ENCODE measurements at regions not wholly inside any gene's neighbourhood (a gene's known extent, or its start where the extent isn't known, plus 50 kb on each side); places are given as distances from the start of the nearest gene placed in this dataset.

GRCh38 chr4:167767281-167767680 lies 325.1 kb upstream of the ANXA10 start:
- Histone ChIP-seq H3F3A (ENCODE audit: low read depth) (no peaks in the 10 kb centered on the region), H3K27me3 (ENCODE audit: insufficient read depth, low read length, poor library complexity, severe bottlenecking) (no peaks in the 10 kb centered on the region), H3K9me3 (ENCODE audit: insufficient read depth, low read depth, low read length) (no peaks in the 10 kb centered on the region), H4K20me1 (ENCODE audit: insufficient read depth, low read length, poor library complexity, severe bottlenecking) (no peaks in the 10 kb centered on the region), H3K79me2 (ENCODE audit: insufficient read depth, low read length) (no peaks in the 10 kb centered on the region), H3K4me3 (ENCODE audit: low read length, poor library complexity, severe bottlenecking) (no peak overlapping the region), H3K9ac (ENCODE audit: low read depth, low read length, poor library complexity, severe bottlenecking) (no peak overlapping the region), H3K4me1 (ENCODE audit: insufficient read depth, low read length, poor library complexity, severe bottlenecking) (no peaks in the 10 kb centered on the region), H3K4me2 (ENCODE audit: low read depth, low read length, poor library complexity, severe bottlenecking) (no peak overlapping the region), H3K9me2 (replicated peaks; ENCODE audit: low read depth, low read length) (no peaks in the 10 kb centered on the region), H3K36me3 (ENCODE audit: insufficient read depth, low read length) (no peaks in the 10 kb centered on the region), H2AFZ (ENCODE audit: low read length) (no peak overlapping the region)
- TF ChIP-seq EZH2phosphoT487 (IDR thresholded peaks at IDR 0.05; ENCODE audit: borderline replicate concordance) (no peak), CTCF (conservative IDR thresholded peaks at IDR 0.05; ENCODE audit: low read length) (no peak)

GRCh38 chr4:167774646-167775045 lies 317.7 kb upstream of the ANXA10 start:
- H3F3A ChIP-seq (ENCODE audit: low read depth) = no peaks in the 10 kb centered on the region
- H3K79me2 ChIP-seq (ENCODE audit: insufficient read depth, low read length) = no peaks in the 10 kb centered on the region
- no peaks in the 10 kb centered on the region for H3K9me2 ChIP-seq (replicated peaks; ENCODE audit: low read depth, low read length)
- no peak overlapping the region for H3K9ac ChIP-seq (ENCODE audit: low read depth, low read length, poor library complexity, severe bottlenecking)
- H3K9me3 ChIP-seq (ENCODE audit: insufficient read depth, low read depth, low read length) = no peaks in the 10 kb centered on the region
- H4K20me1 ChIP-seq (ENCODE audit: insufficient read depth, low read length, poor library complexity, severe bottlenecking) = no peaks in the 10 kb centered on the region
- H3K27me3 ChIP-seq (ENCODE audit: insufficient read depth, low read length, poor library complexity, severe bottlenecking) = no peaks in the 10 kb centered on the region
- H3K4me3 ChIP-seq (ENCODE audit: low read length, poor library complexity, severe bottlenecking) = no peak overlapping the region
- H2AFZ ChIP-seq (ENCODE audit: low read length) = no peak overlapping the region
- H3K4me2 ChIP-seq (ENCODE audit: low read depth, low read length, poor library complexity, severe bottlenecking) = no peak overlapping the region
- H3K36me3 ChIP-seq (ENCODE audit: insufficient read depth, low read length) = no peaks in the 10 kb centered on the region
- H3K4me1 ChIP-seq (ENCODE audit: insufficient read depth, low read length, poor library complexity, severe bottlenecking) = no peaks in the 10 kb centered on the region
- TF ChIP-seq EZH2phosphoT487 (IDR thresholded peaks at IDR 0.05; ENCODE audit: borderline replicate concordance) (no peak), CTCF (conservative IDR thresholded peaks at IDR 0.05; ENCODE audit: low read length) (no peak)

- Histone ChIP-seq H3K9ac (ENCODE audit: low read depth, low read length, poor library complexity, severe bottlenecking) (no peak overlapping the region), H3K9me2 (replicated peaks; ENCODE audit: low read depth, low read length) (no peaks in the 10 kb centered on the region), H3K4me1 (ENCODE audit: insufficient read depth, low read length, poor library complexity, severe bottlenecking) (no peaks in the 10 kb centered on the region), H3K36me3 (ENCODE audit: insufficient read depth, low read length) (no peaks in the 10 kb centered on the region), H2AFZ (ENCODE audit: low read length) (no peak overlapping the region), H3K9me3 (ENCODE audit: insufficient read depth, low read depth, low read length) (no peaks in the 10 kb centered on the region), H4K20me1 (ENCODE audit: insufficient read depth, low read length, poor library complexity, severe bottlenecking) (no peaks in the 10 kb centered on the region), H3K4me2 (ENCODE audit: low read depth, low read length, poor library complexity, severe bottlenecking) (no peak overlapping the region), H3K27me3 (ENCODE audit: insufficient read depth, low read length, poor library complexity, severe bottlenecking) (no peaks in the 10 kb centered on the region), H3K4me3 (ENCODE audit: low read length, poor library complexity, severe bottlenecking) (no peak overlapping the region), H3F3A (ENCODE audit: low read depth) (no peaks in the 10 kb centered on the region), H3K79me2 (ENCODE audit: insufficient read depth, low read length) (no peaks in the 10 kb centered on the region)
- TF ChIP-seq EZH2phosphoT487 (IDR thresholded peaks at IDR 0.05; ENCODE audit: borderline replicate concordance) (no peak), CTCF (conservative IDR thresholded peaks at IDR 0.05; ENCODE audit: low read length) (no peak)
These were observed 317.0 kb upstream of the ANXA10 start for GRCh38 chr4:167775375-167775774.
